Lower lobe of right lung (tissue), 2 donors: ENCODE measurements at regions not wholly inside any gene's neighbourhood (a gene's known extent, or its start where the extent isn't known, plus 50 kb on each side); places are given as distances from the start of the nearest gene placed in this dataset.

Source experiments
- ATAC-seq, 2 donors: fragments of 200-7000 bp; cut with Tn5 transposase; one replicate each; pipeline ENCODE4 v1.9.1; 2020 to 2022; ENCODE audit warnings: mild to moderate bottlenecking in 2 of 2, moderate library complexity in 2 of 2
- DNase-seq: peaks from one replicate; pipeline ENCODE4 v3.0.0-alpha.2; 2020
- H3K27ac ChIP-seq: fragments of 200-600 bp; one replicate; pipeline ENCODE4 v1.8.0; 2022
- H3K27me3 ChIP-seq: fragments of 200-600 bp; one replicate; pipeline ENCODE4 v1.8.0; 2022; ENCODE audit warnings: low read depth
- H3K36me3 ChIP-seq: fragments of 200-600 bp; one replicate; pipeline ENCODE4 v1.8.0; 2022; ENCODE audit warnings: mild to moderate bottlenecking
- H3K4me1 ChIP-seq: fragments of 200-600 bp; one replicate; pipeline ENCODE4 v1.8.0; 2022
- H3K4me3 ChIP-seq: fragments of 200-600 bp; one replicate; pipeline ENCODE4 v1.8.0; 2022; ENCODE audit warnings: mild to moderate bottlenecking
- H3K9me3 ChIP-seq: fragments of 200-600 bp; one replicate; pipeline ENCODE4 v1.8.0; 2022
- CTCF ChIP-seq: fragments of 200-600 bp; IDR thresholded peaks from one replicate; pipeline ENCODE4 v1.8.0; 2022; ENCODE audit warnings: antibody characterized with exemption, mild to moderate bottlenecking
- intact Hi-C: fragments of 100-400 bp; cut with DNase I; formaldehyde crosslinking; loops from one replicate; pipeline ENCODE4 v1.11.0; 2022
- donor health status: DM: no; HTN: yes; CAD: no; lungs with severe emphysema.

- Histone ChIP-seq H3K4me1 (no peaks in the 10 kb centered on the region), H3K27me3 (no peaks in the 10 kb centered on the region), H3K9me3 (no peaks in the 10 kb centered on the region), H3K4me3 (no peak overlapping the region), H3K36me3 (no peaks in the 10 kb centered on the region), H3K27ac (no peak overlapping the region)
- DNase-seq (no peak), ATAC-seq (peak; percentile 32 to 54)
- intact Hi-C loops, result no loop called here
- TF ChIP-seq CTCF, result no peak
Measured at GRCh38 chr9:16275795-16276624, 594.5 kb downstream of the BNC2 start.

- intact Hi-C loops, result no loop called here
- H3K27ac ChIP-seq, result no peak overlapping the region
Measured at GRCh38 chr9:16276866-16277265, 593.6 kb downstream of the BNC2 start.

GRCh38 chr9:16277471-16277960 lies 593.0 kb downstream of the BNC2 start:
- Histone ChIP-seq H3K27ac (no peak overlapping the region), H3K4me3 (no peak overlapping the region), H3K9me3 (no peaks in the 10 kb centered on the region), H3K36me3 (no peaks in the 10 kb centered on the region), H3K4me1 (no peaks in the 10 kb centered on the region), H3K27me3 (no peaks in the 10 kb centered on the region)
- no peak for TF ChIP-seq CTCF
- DNase-seq, result no peak
- no peak for ATAC-seq
- intact Hi-C loops, result no loop called here

More at GRCh38 chr9:16276866-16277265, 593.6 kb downstream of the BNC2 start:
- no peaks in the 10 kb centered on the region for H3K27me3 ChIP-seq
- no peaks in the 10 kb centered on the region for H3K4me1 ChIP-seq
- no peak for TF ChIP-seq CTCF
- H3K4me3 ChIP-seq, result no peak overlapping the region
- H3K9me3 ChIP-seq, result no peaks in the 10 kb centered on the region
- ATAC-seq, result no peak
- no peak for DNase-seq
- no peaks in the 10 kb centered on the region for H3K36me3 ChIP-seq

GRCh38 chr9:16278326-16278999 lies 592.0 kb downstream of the BNC2 start:
- no peak for DNase-seq
- Histone ChIP-seq H3K27me3 (no peaks in the 10 kb centered on the region), H3K27ac (no peak overlapping the region), H3K4me3 (no peak overlapping the region), H3K4me1 (no peaks in the 10 kb centered on the region), H3K9me3 (no peaks in the 10 kb centered on the region), H3K36me3 (no peaks in the 10 kb centered on the region)
- TF ChIP-seq CTCF, result no peak
- intact Hi-C loops, result no loop called here
- ATAC-seq, result no peak

- H3K9me3 ChIP-seq, result no peaks in the 10 kb centered on the region
- no peak for DNase-seq
- no peaks in the 10 kb centered on the region for H3K27me3 ChIP-seq
- ATAC-seq, result no peak
- no peak overlapping the region for H3K27ac ChIP-seq
- intact Hi-C loops, result no loop called here
- H3K4me3 ChIP-seq, result no peak overlapping the region
- no peak for TF ChIP-seq CTCF
- no peaks in the 10 kb centered on the region for H3K36me3 ChIP-seq
- no peaks in the 10 kb centered on the region for H3K4me1 ChIP-seq
Measured at GRCh38 chr9:16281707-16282106, 588.8 kb downstream of the BNC2 start.
